Lower leg skin (tissue), 4 donors: ENCODE measurements at regions not wholly inside any gene's neighbourhood (a gene's known extent, or its start where the extent isn't known, plus 50 kb on each side); places are given as distances from the start of the nearest gene placed in this dataset.

Source experiments
- DNase-seq, 2 donors: peaks; one replicate each; pipeline ENCODE4 v3.0.0-alpha.2; 2019; ENCODE audit warnings: low spot score in 2 of 2
- H3K4me3 ChIP-seq: fragments of 200-600 bp; sonication (generic); 2 replicates; pipeline ENCODE4 v1.5.1; 2017; ENCODE audit warnings: mild to moderate bottlenecking, low read depth; ENCODE audit not compliant: poor library complexity, severe bottlenecking
- CTCF ChIP-seq, 3 donors: fragments of 450-650 bp; IDR thresholded peaks; one replicate each; pipeline ENCODE4 v1.5.1; 2016; ENCODE audit warnings: antibody characterized with exemption in 3 of 3, mild to moderate bottlenecking in 3 of 3, moderate library complexity in 2 of 3
- POLR2A ChIP-seq, 2 donors: fragments of 450-650 bp; IDR thresholded peaks; one replicate each; pipeline ENCODE4 v1.6.1; 2016 to 2017; ENCODE audit warnings: antibody characterized with exemption in 2 of 2, mild to moderate bottlenecking in 1 of 2, moderate library complexity in 1 of 2
- WGBS, 2 donors: methylation state at CpG; one replicate each; pipeline ENCODE4 v1.1.5; 2018; 5-methylcytosine and 5-hydroxymethylcytosine counted together
- intact Hi-C: fragments of 100-400 bp; cut with DNase I; formaldehyde crosslinking; loops from one replicate; pipeline ENCODE4 v1.15.0; 2023; ENCODE audit warnings: low total_unique reads

- no peak for TF ChIP-seq CTCF (IDR thresholded peaks at IDR 0.05)
- no peak for TF ChIP-seq POLR2A (IDR thresholded peaks at IDR 0.05)
- no peak overlapping the region for H3K4me3 ChIP-seq
- WGBS, 2 donors, result 96 to 97% methylated on average over 2 of the region's 2 CpGs
- intact Hi-C loops, result no loop called here
- no peak for DNase-seq
Observed at GRCh38 chr6:14464716-14465115, 347.1 kb downstream of the CD83 start.

GRCh38 chr6:14466278-14466677 lies 348.7 kb downstream of the CD83 start:
- no peak overlapping the region for H3K4me3 ChIP-seq
- 81 to 87% methylated on average over 4 of the region's 4 CpGs for WGBS, 2 donors
- DNase-seq, result no peak
- intact Hi-C loops, result no loop called here
- TF ChIP-seq POLR2A (IDR thresholded peaks at IDR 0.05), result no peak

DNA sequence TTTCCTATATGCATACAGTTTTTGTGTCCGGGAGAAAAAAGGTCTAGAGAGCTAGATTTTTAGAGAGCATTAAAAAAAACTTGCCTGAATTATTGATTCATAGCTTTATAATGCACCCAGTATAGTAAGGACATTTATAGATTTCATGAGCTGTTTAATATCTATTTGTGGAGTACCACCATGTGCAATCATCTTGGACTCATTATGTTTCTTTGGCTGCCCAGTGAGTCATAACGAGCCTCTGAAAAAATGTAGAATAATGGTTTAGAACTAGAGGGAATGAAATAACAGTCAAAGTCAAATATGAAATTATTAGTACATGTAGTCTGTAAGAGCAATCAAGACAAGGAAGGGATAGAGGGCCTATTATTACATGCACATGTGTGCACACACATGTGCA lies 350.0 kb downstream of the CD83 start:
- DNase-seq, result no peak
- H3K4me3 ChIP-seq, result no peak overlapping the region
- whole genome bisulfite sequencing, 2 donors, result 57 to 68% methylated on average over 2 of the region's 2 CpGs
- TF ChIP-seq POLR2A (IDR thresholded peaks at IDR 0.05) (no peak), CTCF (IDR thresholded peaks at IDR 0.05) (no peak)
- intact Hi-C loops, result no loop called here

DNA sequence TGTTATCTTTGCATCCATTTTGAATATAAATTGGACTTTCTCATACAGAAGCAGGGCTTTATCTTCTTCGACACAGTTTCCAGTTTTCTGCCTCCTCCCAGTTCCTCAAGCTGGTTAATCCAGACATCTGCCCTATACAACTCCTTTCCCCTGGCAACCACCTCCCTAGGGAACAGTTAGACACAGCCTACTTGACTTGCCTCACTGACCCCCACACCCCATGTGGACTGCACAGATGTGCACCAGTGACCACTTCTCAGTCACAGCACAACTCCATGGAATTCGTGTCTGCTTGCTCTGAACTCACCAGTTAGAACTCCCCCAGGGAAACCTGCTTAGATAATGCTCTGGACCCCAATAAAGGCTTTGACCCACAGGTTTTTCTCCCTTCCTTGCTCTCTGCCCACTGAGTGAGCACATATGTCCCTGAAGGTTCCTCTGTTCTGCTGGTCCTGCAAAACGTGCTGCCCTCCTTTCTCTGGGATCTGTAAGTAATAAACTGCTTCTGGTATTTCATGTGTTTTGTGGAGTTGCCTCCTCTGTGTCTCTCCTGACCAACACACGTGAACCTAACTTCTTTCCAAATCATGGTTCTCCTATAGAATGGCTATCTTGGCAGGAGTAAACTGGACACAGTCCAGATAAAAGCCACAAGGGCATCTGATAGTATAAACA lies 351.2 kb downstream of the CD83 start:
- TF ChIP-seq CTCF (IDR thresholded peaks at IDR 0.05) (no peak), POLR2A (IDR thresholded peaks at IDR 0.05) (no peak)
- WGBS, 2 donors, result 86 to 92% methylated on average over 4 of the region's 4 CpGs
- intact Hi-C loops, result no loop called here
- no peak overlapping the region for H3K4me3 ChIP-seq
- DNase-seq, result no peak

- H3K4me3 ChIP-seq, result no peak overlapping the region
- no peak for TF ChIP-seq POLR2A (IDR thresholded peaks at IDR 0.05)
- no peak for TF ChIP-seq CTCF (IDR thresholded peaks at IDR 0.05)
- intact Hi-C loops, result no loop called here
- DNase-seq, result no peak
- 94 to 96% methylated on average over 3 of the region's 3 CpGs for WGBS, 2 donors
Observed at GRCh38 chr6:14470101-14470500, 352.5 kb downstream of the CD83 start.

DNA sequence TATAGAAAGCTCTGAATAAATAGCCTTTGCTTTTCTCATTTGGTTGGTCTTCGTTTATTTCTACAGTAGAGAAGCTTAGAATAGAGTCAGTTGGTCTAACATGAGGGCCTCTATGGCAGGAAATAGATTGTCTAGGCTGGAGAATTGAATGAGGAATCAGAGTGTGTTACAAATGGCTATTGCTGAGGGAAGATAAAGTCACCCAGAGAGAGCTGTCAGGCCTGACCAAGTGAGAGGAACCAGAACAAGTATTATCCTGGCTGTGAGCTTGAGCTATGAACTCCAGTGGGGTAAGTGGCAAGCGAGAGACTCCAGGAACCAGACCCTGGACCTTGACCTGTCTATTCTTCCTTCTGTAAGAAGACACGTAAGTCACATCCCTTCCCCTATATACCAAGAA lies 353.1 kb downstream of the CD83 start:
- H3K4me3 ChIP-seq, result no peak overlapping the region
- 90 to 91% methylated on average over 3 of the region's 3 CpGs for WGBS, 2 donors
- intact Hi-C loops, result no loop called here
- no peak for DNase-seq
- TF ChIP-seq CTCF (IDR thresholded peaks at IDR 0.05), result no peak
- TF ChIP-seq POLR2A (IDR thresholded peaks at IDR 0.05), result no peak
